ENCODE measurements at regions not wholly inside any gene's neighbourhood (a gene's known extent, or its start where the extent isn't known, plus 50 kb on each side); places are given as distances from the start of the nearest gene placed in this dataset.

DNA sequence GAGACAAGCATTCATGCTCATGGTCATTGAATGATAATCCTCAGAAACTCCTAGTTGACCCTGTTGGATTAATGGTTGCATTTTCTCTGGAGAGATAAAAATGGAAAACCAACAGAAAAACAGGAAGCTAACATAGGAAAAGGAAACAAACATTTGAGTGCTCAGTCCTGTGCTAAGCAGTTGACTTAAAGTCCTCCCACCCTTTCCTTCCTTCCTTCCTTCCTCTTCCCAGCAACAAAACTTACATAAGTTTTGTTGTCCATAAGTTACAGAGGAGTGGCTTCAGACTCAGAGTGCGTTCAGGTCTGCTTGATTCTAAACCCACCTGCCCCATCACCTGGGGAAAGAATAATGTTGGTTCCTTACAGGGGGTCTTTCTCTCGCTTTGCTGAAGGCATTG lies 163.8 kb upstream of the RGMA start:
- FAIRE-seq, result no peak

DNA sequence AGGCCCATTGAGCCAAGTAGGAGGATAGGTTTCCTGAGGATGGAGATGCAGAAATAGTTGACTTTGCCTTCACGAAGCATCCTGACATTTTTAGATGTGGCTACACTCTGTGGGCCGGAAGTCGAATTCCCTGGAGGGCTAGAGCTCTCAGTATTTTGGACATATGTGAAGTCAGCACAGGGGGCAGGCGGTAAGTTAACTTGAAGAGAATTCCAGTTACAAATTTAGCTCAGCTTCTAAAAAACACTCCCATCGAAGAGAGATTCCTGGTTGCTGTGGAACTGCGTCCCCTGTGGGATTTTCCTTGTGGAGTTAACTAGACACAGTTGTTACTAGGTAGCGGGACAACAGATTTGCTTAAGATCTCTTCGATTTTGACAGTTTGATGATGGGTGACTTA lies 161.9 kb upstream of the RGMA start:
- no peak for FAIRE-seq

DNA sequence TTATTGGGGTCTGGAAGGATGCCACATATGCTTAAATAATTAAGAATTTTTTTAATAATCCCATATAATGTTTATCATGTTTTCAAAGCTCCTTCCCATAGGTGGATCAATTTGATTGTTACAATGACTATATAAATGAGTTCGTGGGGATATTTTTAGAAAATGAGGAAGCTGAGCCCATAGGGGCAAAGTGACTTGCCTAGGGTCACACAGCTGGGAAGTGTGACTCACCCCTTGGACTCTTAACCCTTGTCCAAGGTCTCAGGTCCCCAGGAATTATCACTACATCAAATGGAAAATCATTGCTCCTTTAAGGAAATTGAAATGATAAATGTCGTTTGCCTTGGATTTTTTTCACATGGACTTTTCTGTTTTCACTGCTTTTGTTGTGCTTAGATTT lies 161.2 kb upstream of the RGMA start:
- no peak for FAIRE-seq

DNA sequence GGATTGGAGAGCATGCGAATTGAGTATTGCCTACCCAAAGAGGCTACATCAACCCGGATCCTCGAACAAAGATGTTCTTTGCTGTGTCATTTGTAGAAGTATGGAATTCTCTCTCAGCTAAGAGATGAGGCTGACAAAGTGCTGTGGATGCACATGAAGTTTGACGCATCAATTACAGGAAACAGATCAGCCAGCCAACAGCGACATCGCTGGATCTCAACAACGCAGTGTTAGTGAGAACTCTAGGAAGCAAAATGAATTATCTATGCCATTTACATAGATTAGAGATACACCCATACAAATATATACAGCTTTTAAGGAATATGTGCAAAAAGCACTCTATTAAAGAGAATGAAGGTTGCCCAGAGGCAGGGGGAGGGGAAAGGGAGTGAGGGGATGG lies 160.6 kb upstream of the RGMA start:
- no peak for FAIRE-seq

DNA sequence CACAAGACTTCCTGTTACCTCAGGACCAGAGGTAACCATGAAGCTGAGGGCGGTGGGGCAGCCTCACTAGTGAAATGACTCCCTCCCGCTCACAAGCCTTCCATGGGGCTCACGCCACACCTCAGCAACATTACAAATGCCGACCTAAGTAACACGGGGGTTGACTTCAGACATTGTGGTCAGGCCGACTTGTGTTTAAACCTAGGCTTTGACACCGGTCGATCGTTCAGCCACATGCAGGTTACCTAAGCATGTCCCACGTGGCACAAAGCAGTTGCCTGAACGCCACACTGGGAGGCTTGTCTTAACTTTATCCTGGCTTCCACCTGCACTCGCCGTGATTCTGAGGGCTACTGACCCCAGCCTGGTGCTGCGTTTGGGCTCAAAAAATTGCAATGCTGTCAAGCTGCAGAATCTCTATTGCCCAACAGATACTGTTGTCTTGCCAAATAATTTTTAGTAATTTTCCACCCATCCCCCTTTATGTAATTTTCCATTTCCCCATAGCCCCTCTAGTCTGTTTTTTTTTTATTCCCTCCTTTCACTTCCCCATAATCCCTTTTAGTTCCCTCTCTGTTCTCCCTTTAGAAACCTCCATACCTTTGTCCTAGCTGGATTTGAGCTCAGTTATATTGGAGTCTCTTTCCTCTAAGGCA lies 158.6 kb upstream of the RGMA start:
- no peak for FAIRE-seq

DNA sequence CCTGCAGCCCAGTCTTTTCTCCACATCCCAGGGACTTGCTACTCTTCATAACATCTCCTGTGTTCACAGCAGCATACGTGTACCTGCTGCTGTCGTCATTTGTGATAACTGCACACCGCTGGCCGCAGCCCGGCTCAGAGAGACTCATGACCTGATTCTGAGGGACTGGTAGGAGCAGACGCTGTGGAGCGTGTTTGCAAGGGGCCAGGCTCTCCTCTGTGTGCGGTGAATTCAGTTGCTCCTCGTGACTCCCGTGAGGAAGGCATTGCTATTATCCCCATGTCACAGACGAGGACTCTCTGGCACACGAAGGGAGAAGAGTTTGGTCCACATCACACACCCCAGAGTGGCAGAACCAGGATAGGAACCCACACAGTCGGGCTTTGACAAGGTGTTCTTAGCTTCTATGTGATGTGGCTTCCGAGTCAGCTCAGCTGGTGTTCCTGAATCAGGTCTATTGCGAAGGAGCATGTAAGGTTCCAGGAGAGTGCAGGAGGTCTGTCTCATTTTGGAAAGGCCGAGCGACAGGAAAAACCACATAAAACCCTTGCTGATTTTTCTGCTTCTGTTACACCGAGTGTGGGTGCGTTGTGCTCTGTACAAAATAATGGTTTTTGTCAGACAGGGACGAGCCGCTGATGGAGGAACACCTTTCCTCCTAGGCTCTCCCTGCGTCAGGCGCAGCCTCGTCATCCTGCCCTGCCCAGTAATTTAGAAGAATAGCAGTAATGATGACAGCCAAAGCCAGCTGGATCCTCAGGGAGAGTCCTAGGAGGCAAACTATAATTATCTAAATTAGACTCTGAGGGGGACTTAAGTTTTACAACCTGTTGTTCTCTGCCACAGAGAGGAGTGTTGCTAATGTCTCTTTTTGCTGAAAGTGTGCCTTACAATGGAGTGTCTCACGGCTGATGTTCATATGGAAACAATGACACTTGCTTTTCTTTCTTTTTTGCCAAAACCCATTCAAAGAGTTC lies 157.5 kb upstream of the RGMA start:
- FAIRE-seq, result no peak

DNA sequence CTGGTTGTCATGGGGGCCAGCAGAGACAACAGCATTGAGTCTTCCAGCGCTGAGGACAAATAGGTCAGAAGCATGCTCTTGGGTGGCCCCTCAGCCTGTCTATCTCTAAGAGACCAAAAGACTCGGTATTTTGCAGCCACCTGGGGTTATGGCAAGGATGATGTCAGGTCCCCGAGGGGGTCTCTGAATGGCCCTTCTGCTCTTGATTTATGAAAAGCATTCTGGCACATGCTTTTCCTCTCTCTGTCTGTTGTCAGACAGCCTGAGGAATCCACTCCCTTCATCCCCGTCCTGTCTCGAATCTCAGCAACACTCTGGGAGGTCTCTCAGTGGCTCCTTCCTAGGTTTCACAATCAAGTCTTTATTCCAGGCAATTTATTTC lies 156.6 kb upstream of the RGMA start:
- FAIRE-seq, result no peak

DNA sequence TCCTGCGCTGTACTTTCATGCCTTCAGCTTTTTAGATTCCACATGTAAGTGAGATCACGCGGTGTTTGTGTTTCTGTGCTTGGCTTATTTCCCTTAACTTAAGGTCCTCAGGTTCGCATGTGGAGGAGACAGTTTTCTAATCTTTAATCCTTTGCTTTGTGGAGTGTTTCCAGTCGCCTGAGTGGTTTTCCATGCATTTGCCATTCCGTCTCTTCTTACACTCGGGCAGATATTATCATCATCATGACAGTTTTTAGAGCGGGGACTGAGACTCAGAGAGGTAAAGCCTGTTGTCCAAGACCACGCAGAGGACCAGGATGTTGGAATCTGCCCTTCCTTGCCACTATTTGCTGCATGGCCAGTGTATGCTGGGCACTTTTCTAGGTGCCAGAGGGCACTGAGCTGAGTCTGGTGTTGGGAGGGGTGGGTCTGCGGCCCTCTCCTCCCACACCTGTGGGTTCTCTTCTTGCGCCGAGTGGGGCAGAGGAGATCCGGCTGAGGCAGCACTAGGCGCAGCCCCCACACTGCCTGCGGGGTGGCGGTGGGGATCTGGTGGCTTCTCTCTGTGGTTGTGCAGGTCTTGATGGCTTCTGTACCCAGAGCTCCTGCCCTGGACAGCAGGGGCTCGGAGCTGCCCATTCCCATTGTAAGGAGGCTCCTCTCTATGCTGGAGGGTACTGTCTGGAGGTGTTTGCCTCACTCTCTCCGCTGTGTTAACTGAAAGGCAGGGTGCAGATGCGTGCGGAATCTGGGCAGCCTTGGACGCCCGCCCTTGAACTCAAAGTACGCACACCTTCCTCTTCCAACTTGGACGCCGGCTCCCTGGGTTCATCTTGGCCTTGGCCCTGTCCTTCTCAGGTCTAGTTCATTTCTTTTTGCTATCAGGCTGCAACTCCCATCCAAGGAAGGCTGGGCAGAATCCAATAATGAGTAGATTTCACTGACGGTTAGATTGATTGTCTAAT lies 156.0 kb upstream of the RGMA start:
- FAIRE-seq, result no peak

DNA sequence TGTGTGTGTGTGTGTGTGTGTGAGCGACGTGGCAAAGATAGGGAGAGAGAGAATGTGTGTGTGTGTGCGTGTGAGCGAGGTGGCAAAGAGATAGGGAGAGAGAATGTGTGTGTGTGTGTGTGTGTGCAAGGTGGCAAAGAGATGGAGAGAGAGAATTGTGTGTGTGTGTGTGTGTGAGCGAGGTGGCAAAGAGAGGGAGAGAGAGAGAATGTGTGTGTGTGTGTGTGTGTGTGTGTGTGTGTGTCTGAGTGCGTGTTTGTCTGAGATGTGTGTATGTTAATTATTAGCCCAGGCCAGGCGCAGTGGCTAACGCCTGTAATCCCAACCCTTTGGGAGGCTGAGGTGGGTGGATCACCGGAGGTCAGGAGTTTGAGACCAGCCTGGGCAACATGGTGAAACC lies 154.6 kb upstream of the RGMA start:
- FAIRE-seq, result no peak

DNA sequence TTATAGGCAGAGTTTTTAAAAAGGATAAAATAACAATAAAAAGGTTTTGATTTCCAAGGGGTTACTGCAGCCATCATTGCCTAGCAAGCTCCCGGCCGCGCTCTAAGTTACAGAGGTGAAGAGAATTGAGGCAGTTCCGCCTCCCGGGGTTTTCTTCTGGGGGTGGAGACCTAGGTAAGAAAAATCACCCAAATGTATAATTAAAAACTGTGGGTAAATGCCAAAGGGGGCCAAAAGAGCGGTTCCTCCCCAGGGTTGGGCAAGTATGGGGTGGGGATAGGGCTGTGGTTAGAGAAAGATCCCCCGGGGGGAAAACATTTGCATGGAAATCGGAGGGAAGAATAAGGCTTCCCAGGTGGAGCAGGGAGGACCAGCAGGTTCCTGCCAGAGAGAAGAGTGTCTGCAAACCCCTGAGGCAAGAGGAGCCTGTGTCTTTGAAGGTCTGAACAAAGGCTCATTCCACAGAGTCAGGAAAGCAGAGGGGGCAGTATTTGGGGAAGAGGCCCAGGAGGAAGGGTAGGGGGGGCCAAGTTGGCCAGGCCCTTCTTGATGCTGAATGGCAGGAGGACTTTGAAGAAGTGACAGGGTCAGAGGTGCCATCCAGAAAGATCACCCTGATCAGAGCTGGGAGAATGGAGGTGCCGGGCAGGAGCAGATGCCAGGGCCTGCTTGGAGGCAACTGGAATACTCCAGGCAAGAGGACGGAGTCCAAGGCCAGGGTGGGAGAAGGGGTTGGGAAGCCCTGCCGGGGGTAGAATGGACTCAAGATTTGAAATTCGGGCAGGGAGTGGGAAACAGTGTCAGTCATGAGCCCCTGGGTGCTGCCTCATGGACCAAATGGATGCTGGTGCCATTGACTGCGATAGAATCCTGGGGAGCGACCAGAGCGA lies 152.9 kb upstream of the RGMA start:
- no peak for FAIRE-seq

DNA sequence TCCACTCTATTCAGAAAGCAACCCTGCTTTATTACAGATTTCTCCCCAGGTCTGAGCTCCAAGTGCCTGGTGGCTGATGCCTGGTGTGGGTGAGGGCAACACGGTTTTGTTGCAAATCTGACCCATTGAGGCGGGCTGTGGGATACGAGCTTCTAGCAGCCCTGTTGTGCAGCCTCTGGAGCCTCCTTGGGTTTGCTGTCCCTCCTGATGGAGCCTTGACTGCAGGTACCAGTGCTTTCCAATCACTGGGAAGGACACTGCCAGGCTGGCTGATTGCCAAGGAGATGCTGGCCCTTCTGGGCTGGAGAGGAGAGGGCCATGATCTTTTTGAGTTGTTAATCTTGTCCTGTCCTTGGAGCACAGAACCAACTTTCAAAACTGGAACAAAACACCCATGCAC lies 151.0 kb upstream of the RGMA start:
- FAIRE-seq, result no peak

DNA sequence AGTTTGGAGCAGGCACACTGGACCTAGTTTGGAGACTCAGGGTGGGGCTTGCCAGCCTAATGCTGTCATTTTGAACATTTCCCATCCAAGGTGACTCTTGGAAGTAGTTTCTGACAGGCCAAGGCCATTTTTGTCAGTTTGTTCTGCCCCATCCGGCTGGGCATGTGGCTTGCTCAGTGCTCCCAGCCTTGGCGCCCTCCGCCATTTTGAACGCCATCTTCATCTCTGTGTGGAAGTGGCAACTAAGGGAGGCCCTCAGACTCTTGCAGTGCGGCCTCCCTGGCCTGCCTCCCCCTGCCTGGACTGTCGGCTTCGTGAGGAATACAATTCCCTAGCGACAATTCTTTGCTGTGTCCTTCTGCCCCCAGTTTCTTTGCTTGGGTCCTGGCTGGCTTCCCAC lies 150.6 kb upstream of the RGMA start:
- no peak for FAIRE-seq

DNA sequence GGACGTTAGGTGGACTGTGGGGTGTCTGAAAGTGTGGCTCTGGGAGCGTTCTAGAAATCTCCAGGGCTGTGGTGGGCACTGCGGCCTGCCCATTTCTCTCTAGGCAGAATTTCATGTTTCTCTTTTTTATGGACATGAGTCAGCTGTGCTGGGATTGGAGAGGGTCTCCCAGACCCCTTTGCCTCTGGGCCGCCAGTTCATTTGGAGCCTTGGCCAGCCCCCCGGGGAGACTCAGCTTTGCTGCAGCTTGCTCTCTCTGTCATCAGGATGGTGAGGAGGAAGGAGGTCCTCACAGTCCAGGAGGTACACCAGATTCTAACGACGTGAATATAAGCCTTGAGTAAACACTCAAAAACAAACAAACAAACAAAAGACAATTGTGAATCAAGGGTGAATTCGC lies 149.6 kb upstream of the RGMA start:
- FAIRE-seq, result no peak

DNA sequence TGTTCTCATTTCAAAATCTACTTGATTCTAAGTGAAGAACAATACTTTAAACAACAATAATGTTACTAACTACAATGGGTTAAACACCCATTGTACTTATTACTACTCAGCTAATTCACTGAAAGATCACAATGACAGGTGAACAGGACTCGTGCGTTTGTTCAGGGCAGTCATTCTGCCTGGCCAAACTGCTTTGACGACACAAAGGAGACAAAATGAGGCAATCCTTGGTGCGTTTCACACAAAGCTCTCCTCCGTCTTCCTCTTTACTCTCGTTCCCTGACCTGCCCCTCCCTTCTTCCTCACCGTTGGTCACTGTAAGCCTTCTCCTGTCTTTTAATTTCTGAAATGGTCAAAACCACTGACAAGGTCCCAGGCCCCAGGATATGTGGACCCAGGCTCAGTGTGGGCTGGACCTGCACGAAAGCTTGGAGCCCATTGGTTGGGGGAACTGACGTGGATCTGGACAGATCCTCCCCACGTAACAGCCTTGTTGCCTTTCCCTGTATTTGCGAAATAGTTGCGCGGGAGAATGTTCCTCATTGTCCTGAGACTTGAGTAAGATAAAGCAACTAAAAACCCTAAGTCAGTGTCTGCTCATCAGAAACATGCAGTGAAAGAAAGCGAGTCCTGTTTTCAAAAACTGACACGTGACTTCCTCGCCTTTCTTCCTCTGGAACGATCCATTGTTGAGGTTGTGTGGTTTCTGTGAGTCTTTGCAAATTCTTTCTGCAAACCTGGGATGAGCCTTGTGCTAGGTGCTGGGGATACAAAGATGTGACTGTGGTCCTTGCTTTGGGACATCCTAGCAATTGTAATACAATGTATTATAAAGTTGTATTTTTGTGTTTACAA lies 147.1 kb upstream of the RGMA start:
- FAIRE-seq, result no peak

DNA sequence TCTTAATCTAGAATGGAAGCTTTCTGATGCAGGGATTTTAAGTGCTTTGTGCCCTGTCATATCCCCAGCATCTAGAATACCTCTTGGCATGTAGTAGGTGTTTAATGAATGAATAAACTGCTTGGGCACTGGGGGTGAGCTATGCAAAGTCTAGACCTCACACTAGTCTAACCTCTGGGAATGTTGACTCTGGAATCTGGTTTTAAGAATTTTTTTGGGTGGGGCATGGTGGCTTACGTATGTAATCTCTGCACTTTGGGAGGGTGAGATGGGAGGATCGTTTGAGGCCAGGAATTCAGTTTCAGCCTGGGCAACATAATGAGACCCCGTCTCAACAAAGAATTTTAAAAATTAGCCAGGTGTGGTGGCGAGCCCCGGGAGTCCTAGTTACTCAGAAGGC lies 146.3 kb upstream of the RGMA start:
- FAIRE-seq, result no peak

DNA sequence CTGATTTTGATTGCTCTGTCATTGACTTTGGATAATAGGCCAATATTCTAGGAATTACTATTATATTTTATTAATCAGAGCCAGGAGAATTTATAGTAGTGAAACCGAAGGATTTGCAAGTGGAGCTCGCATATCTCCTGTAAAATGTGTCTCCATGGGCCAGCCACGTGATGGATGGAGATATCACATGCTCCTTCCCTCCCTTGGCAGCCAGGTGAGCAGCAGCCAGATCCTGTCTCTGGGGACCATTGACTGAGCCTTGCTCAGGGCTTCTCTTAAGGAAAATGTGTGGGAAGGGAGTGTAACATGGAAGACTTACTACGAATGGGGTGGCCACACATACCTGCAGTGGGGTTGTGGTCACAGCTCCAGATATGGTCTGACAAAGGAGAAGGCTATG lies 144.7 kb upstream of the RGMA start:
- FAIRE-seq, result no peak

DNA sequence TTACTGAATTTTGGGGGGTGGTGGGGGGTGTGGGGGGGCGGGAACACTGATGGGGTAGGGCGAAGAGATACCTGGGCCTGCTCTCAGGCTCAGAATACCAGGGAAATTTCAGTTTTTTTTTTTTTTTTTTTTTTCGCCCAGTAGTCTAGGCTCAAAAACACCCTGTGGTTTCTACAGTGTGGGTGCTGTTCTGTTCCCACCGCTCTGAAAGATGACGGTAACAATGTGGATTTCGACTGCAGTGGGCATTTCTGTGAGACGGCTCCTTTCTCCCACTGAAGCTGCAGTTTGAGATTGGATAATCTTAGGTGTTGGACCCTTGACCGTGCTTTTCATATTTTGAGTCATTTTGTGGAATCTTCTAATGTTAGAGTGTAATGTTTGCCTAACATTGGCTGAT lies 143.8 kb upstream of the RGMA start:
- no peak for FAIRE-seq

DNA sequence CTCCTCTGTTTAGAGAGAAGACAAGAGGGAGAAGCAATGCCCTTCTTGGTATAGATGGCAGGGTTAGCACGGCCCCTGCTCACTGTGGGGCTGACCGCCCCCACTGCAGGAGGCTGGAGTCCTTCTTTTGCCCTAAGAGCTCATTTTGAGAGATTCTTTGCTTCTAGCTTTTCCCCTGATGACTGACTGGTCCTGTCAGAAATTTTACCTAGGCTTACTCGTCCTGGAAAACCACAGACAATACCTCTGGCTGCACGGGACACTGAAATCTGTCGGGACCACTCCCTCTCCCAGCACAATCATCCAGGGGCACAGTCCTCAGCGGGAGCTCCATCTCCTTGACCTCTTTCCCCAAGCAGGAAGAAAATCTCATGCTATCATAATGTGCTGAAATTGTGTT lies 143.0 kb upstream of the RGMA start:
- no peak for FAIRE-seq

DNA sequence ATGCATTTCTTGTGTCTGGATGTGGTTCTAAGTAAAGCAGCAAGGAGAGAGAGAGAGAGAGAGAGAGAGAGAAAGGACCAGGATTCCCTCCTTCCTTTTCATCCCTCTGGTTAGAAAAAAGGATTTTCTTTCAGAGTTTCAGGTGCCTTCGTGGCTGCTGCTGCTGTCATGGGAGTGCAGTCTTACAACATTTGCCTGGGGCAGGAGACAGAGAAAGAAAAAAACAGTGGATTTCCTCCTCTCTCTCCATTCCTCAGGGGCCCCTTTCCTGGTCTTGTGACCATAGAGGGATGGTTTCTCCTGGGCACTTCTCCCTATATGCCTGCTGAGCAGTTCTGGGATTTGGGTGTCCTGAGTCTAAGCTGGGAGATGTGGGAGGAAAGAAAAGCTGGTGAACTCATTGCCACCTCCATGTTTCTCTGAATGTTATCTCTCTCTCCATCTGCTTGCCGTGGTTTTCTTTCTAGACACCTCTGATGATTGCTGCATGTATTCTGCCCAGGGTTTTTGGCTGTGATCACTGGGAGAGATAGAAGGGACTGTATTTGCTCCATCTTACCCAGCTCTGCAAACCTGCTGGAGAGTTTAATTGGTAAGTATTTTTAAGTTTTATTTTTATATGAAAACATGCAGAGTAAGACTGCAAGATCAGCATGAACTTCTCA lies 142.4 kb upstream of the RGMA start:
- FAIRE-seq, result no peak

DNA sequence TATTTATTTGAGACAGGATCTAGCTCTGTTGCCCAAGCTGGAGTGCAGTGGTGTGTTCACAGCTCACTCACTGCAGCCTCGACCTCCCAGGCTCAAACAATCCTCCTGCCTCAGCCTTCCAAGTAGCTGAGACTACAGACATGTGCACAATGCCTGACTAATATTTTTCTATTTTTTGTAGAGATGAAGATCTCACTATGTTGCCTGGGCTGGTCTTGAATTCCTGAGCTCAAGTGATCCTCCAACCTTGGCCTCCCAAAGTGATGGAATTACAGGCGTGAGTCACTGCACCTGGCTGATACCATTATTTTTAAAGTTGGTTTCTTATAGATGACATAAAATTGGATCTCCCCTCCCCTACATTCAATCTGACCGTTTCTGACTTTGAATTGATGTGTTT lies 139.5 kb upstream of the RGMA start:
- no peak for FAIRE-seq

DNA sequence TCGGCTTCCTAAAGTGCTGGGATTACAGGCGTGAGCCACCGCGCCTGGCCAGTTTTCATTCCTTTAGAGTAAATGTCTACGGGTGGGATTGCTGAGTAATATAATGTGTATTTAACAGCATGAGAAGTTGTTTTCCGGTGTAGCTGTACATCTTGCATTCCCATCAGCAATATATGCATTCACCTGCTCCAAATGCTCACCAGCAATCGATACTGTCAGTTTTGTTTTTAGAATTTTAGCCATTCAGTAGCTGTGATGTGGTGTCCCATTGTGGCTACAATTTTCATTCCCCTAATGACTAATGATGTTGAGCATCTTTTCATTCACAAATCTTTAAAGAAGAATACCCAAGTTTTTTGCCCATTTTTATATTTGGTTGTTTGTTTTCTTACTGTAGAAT lies 134.8 kb upstream of the RGMA start:
- no peak for FAIRE-seq

Data from endometrium (tissue), 2 donors.